ENCODE measurements at regions not wholly inside any gene's neighbourhood (a gene's known extent, or its start where the extent isn't known, plus 50 kb on each side); places are given as distances from the start of the nearest gene placed in this dataset.

DNA sequence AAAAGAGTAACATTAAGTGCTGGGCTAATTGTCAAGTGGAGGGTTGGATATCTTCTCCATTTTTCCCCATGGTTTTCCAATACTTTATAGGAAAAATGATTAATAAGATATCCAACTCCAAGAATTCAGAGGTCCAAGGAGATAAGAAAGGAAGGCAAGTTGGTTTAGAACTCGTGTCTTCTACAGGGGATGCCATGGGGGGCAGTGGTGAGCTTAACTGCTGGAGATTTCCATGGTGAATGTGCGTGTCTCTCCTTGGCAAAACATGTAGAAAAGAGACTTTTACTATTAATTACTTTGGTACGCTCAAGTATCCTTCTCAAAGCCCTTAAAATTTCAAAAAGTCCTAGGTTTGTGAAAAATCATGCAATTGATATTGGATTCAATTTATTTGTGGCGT, 982.9 kb upstream of the RBFOX1 start:
- Histone ChIP-seq H3K4me2 (ENCODE audit: insufficient read depth, low read length) (no peak overlapping the region), H3K27me3 (ENCODE audit: control insufficient read depth in 2 of 2, insufficient read depth in 2 of 2, low read length in 2 of 2) (no peaks in the 10 kb centered on the region), H4K20me1 (replicated peaks; ENCODE audit: control insufficient read depth, extremely low read depth, insufficient read depth, low read length) (no peaks in the 10 kb centered on the region), H3K9me1 (replicated peaks; ENCODE audit: control insufficient read depth, extremely low read depth, insufficient read depth, low read length) (no peaks in the 10 kb centered on the region), H3K36me3 (ENCODE audit: control insufficient read depth in 2 of 2, extremely low read depth in 1 of 2, insufficient read depth in 2 of 2, low read length in 2 of 2) (no peaks in the 10 kb centered on the region), H2AFZ (ENCODE audit: low read depth, low read length) (no peak overlapping the region), H3K27ac (ENCODE audit: insufficient read depth, low read depth, low read length) (no peak overlapping the region), H3K4me3 (replicated peaks in 1 of 3; ENCODE audit: insufficient read depth in 1 of 3, low read depth in 1 of 3, low read length in 3 of 3) (no peak overlapping the region), H3K9ac (replicated peaks; ENCODE audit: extremely low read depth, insufficient read depth, low read length) (no peak overlapping the region), H3K9me3 (replicated peaks; ENCODE audit: control insufficient read depth, insufficient read depth, low read length) (peaks cover 7% of the 10 kb centered on the region), H3K79me2 (ENCODE audit: control insufficient read depth, insufficient read depth, low read length) (no peaks in the 10 kb centered on the region), H3K4me1 (ENCODE audit: control insufficient read depth, extremely low read depth, insufficient read depth, low read length) (no peaks in the 10 kb centered on the region)
- DNase-seq (ENCODE audit: low read depth, low spot score) (no peak), FAIRE-seq (no peak)
- dilution Hi-C loops (cut with MboI; ENCODE audit: extremely low pct_ligation_motif_present, low sequenced_read_pairs): no loop called here
- CTCF ChIA-PET: no interaction called here
- TF ChIP-seq POLR2AphosphoS5 (IDR thresholded peaks at IDR 0.05; ENCODE audit: insufficient read depth, low read depth, low read length) (no peak), GATA2 (IDR thresholded peaks at IDR 0.05; ENCODE audit: insufficient read depth, insufficient read length, low read depth, low read length) (no peak), MYC (IDR thresholded peaks at IDR 0.05; ENCODE audit: low read depth, low read length) (no peak), FOS (IDR thresholded peaks at IDR 0.05; ENCODE audit: borderline replicate concordance, insufficient read depth, low read length) (no peak), EZH2 (IDR thresholded peaks at IDR 0.05; ENCODE audit: borderline replicate concordance, low read depth, low read length, severe bottlenecking) (no peak), POLR2A (IDR thresholded peaks at IDR 0.05; ENCODE audit: low read depth, low read length) (no peak), JUN (IDR thresholded peaks at IDR 0.05; ENCODE audit: borderline replicate concordance, insufficient read depth, insufficient read length, low read depth) (no peak)
- TF ChIP-seq, protein P1, sequence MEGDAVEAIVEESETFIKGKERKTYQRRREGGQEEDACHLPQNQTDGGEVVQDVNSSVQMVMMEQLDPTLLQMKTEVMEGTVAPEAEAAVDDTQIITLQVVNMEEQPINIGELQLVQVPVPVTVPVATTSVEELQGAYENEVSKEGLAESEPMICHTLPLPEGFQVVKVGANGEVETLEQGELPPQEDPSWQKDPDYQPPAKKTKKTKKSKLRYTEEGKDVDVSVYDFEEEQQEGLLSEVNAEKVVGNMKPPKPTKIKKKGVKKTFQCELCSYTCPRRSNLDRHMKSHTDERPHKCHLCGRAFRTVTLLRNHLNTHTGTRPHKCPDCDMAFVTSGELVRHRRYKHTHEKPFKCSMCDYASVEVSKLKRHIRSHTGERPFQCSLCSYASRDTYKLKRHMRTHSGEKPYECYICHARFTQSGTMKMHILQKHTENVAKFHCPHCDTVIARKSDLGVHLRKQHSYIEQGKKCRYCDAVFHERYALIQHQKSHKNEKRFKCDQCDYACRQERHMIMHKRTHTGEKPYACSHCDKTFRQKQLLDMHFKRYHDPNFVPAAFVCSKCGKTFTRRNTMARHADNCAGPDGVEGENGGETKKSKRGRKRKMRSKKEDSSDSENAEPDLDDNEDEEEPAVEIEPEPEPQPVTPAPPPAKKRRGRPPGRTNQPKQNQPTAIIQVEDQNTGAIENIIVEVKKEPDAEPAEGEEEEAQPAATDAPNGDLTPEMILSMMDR (IDR thresholded peaks at IDR 0.05; ENCODE audit: extremely low read depth in 1 of 2, insufficient read depth in 1 of 2, low read depth in 1 of 2, low read length in 2 of 2): no peak
- TF ChIP-seq, protein P2, sequence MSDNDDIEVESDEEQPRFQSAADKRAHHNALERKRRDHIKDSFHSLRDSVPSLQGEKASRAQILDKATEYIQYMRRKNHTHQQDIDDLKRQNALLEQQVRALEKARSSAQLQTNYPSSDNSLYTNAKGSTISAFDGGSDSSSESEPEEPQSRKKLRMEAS (IDR thresholded peaks at IDR 0.05; ENCODE audit: insufficient read depth, insufficient read length): no peak
- BruUV-seq (replicated peaks): no TSS peak
- intact Hi-C loops (cut with micrococcal nuclease): no loop called here
- POLR2A ChIA-PET: no interaction called here
